ENCODE measurements at regions not wholly inside any gene's neighbourhood (a gene's known extent, or its start where the extent isn't known, plus 50 kb on each side); places are given as distances from the start of the nearest gene placed in this dataset.
"Not testable (repeated sequence)": the region's sequence is repeated elsewhere in the genome, so short reads cannot be mapped to it uniquely, and the experiment has no call there.

GRCh38 chr3:106070187-106070586 is 201.4 kb upstream of the CBLB start:
- TF ChIP-seq YY1 (IDR thresholded peaks at IDR 0.05; ENCODE audit: insufficient read depth, insufficient read length) = no peak
- TF ChIP-seq SUZ12 (IDR thresholded peaks at IDR 0.05; ENCODE audit: extremely low read depth, insufficient read depth, insufficient read length) = no peak
- no peak for TF ChIP-seq ZNF274 (IDR thresholded peaks at IDR 0.05; ENCODE audit: low read depth, low read length)
- Histone ChIP-seq H3K9ac (ENCODE audit: insufficient read length, low read depth) (no peak overlapping the region), H3K4me1 (ENCODE audit: insufficient read depth, insufficient read length) (no peaks in the 10 kb centered on the region), H3K9me3 (ENCODE audit: insufficient read depth, low read length) (peaks cover 4% of the 10 kb centered on the region; the same call in 1 of the 2 replicates), H3K4me3 (ENCODE audit: insufficient read length, low read depth) (no peak overlapping the region), H3K27me3 (ENCODE audit: insufficient read depth, insufficient read length) (no peaks in the 10 kb centered on the region), H3K36me3 (ENCODE audit: insufficient read depth, insufficient read length, low read length) (no peaks in the 10 kb centered on the region)
- no peak for DNase-seq (ENCODE audit: low read depth, low spot score)

- H3K36me3 ChIP-seq (ENCODE audit: insufficient read depth, insufficient read length, low read length) = no peaks in the 10 kb centered on the region
- no peak for DNase-seq (ENCODE audit: low read depth, low spot score)
- no peaks in the 10 kb centered on the region for H3K4me1 ChIP-seq (ENCODE audit: insufficient read depth, insufficient read length)
- H3K27me3 ChIP-seq (ENCODE audit: insufficient read depth, insufficient read length) = no peaks in the 10 kb centered on the region
- H3K4me3 ChIP-seq (ENCODE audit: insufficient read length, low read depth) = no peak overlapping the region
- TF ChIP-seq SUZ12 (IDR thresholded peaks at IDR 0.05; ENCODE audit: extremely low read depth, insufficient read depth, insufficient read length) = no peak
- no peak for TF ChIP-seq ZNF274 (IDR thresholded peaks at IDR 0.05; ENCODE audit: low read depth, low read length)
- TF ChIP-seq YY1 (IDR thresholded peaks at IDR 0.05; ENCODE audit: insufficient read depth, insufficient read length) = no peak
- H3K9me3 ChIP-seq (ENCODE audit: insufficient read depth, low read length) = peaks cover 4% of the 10 kb centered on the region; the same call in 1 of the 2 replicates
- no peak overlapping the region for H3K9ac ChIP-seq (ENCODE audit: insufficient read length, low read depth)
These were observed 202.5 kb upstream of the CBLB start for GRCh38 chr3:106071306-106071705.

- not testable (repeated sequence) for H3K9me3 ChIP-seq (ENCODE audit: insufficient read depth, low read length); H3K36me3 ChIP-seq (ENCODE audit: insufficient read depth, insufficient read length, low read length); H3K4me3 ChIP-seq (ENCODE audit: insufficient read length, low read depth); H3K4me1 ChIP-seq (ENCODE audit: insufficient read depth, insufficient read length); H3K9ac ChIP-seq (ENCODE audit: insufficient read length, low read depth); DNase-seq (ENCODE audit: low read depth, low spot score); H3K27me3 ChIP-seq (ENCODE audit: insufficient read depth, insufficient read length)
These were observed 203.8 kb upstream of the CBLB start for GRCh38 chr3:106072596-106072995.

DNA sequence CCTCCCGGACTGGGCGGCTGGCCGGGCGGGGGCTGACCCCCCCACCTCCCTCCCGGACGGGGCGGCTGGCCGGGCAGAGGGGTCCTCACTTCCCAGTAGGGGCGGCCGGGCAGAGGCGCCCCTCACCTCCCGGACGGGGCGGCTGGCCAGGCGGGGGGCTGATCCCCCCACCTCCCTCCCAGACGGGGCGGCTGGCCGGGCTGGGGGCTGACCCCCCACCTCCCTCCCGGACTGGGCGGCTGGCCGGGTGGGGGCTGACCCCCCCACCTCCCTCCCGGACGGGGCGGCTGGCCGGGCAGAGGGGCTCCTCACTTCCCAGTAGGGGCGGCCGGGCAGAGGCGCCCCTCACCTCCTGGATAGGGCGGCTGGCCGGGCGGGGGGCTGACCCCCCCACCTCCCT is 205.0 kb upstream of the CBLB start:
- H3K9me3 ChIP-seq (ENCODE audit: insufficient read depth, low read length); DNase-seq (ENCODE audit: low read depth, low spot score); H3K27me3 ChIP-seq (ENCODE audit: insufficient read depth, insufficient read length); H3K9ac ChIP-seq (ENCODE audit: insufficient read length, low read depth); H3K4me1 ChIP-seq (ENCODE audit: insufficient read depth, insufficient read length); H3K36me3 ChIP-seq (ENCODE audit: insufficient read depth, insufficient read length, low read length); H3K4me3 ChIP-seq (ENCODE audit: insufficient read length, low read depth): not testable (repeated sequence)

GRCh38 chr3:106075731-106076130 is 206.9 kb upstream of the CBLB start:
- not testable (repeated sequence) for H3K27me3 ChIP-seq (ENCODE audit: insufficient read depth, insufficient read length); H3K9me3 ChIP-seq (ENCODE audit: insufficient read depth, low read length); H3K4me1 ChIP-seq (ENCODE audit: insufficient read depth, insufficient read length); H3K9ac ChIP-seq (ENCODE audit: insufficient read length, low read depth); DNase-seq (ENCODE audit: low read depth, low spot score); H3K4me3 ChIP-seq (ENCODE audit: insufficient read length, low read depth); H3K36me3 ChIP-seq (ENCODE audit: insufficient read depth, insufficient read length, low read length)

- no peak for TF ChIP-seq ZNF274 (IDR thresholded peaks at IDR 0.05; ENCODE audit: low read depth, low read length)
- no peak for TF ChIP-seq SUZ12 (IDR thresholded peaks at IDR 0.05; ENCODE audit: extremely low read depth, insufficient read depth, insufficient read length)
- Histone ChIP-seq H3K27me3 (ENCODE audit: insufficient read depth, insufficient read length) (no peaks in the 10 kb centered on the region), H3K4me3 (ENCODE audit: insufficient read length, low read depth) (no peak overlapping the region), H3K36me3 (ENCODE audit: insufficient read depth, insufficient read length, low read length) (no peaks in the 10 kb centered on the region), H3K4me1 (ENCODE audit: insufficient read depth, insufficient read length) (no peaks in the 10 kb centered on the region), H3K9ac (ENCODE audit: insufficient read length, low read depth) (no peak overlapping the region), H3K9me3 (ENCODE audit: insufficient read depth, low read length) (no peaks in the 10 kb centered on the region; the same call in 1 of the 2 replicates)
- no peak for DNase-seq (ENCODE audit: low read depth, low spot score)
These were observed 209.8 kb upstream of the CBLB start for GRCh38 chr3:106078635-106079034.

GRCh38 chr3:106082616-106083015 is 213.8 kb upstream of the CBLB start:
- H3K27me3 ChIP-seq (ENCODE audit: insufficient read depth, insufficient read length) = no peaks in the 10 kb centered on the region
- H3K9me3 ChIP-seq (ENCODE audit: insufficient read depth, low read length) = no peaks in the 10 kb centered on the region
- DNase-seq (ENCODE audit: low read depth, low spot score) = no peak
- no peak overlapping the region for H3K9ac ChIP-seq (ENCODE audit: insufficient read length, low read depth)
- no peaks in the 10 kb centered on the region for H3K36me3 ChIP-seq (ENCODE audit: insufficient read depth, insufficient read length, low read length)
- H3K4me3 ChIP-seq (ENCODE audit: insufficient read length, low read depth) = no peak overlapping the region
- no peaks in the 10 kb centered on the region for H3K4me1 ChIP-seq (ENCODE audit: insufficient read depth, insufficient read length)
- no peak for TF ChIP-seq ZNF274 (IDR thresholded peaks at IDR 0.05; ENCODE audit: low read depth, low read length)
- TF ChIP-seq SUZ12 (IDR thresholded peaks at IDR 0.05; ENCODE audit: extremely low read depth, insufficient read depth, insufficient read length) = no peak
- TF ChIP-seq YY1 (IDR thresholded peaks at IDR 0.05; ENCODE audit: insufficient read depth, insufficient read length) = no peak

DNA sequence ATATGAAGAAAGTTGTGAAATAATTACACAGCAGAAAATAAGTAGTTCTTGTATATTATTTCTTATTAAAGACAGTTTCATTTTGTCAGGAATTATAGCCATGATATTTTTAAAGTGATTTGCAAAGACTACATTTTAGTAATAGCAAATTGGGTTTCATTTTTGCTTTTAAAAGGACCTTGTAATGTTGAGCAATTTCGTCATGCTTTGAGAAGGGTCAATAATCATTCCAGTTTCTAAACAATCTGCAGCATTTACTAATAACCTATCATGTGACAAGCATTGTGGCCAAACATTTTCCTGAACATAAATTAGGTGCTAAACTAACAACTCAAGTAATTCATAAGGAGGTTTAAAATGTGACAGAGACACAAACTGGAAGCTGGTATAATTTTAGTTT is 214.4 kb upstream of the CBLB start:
- no peaks in the 10 kb centered on the region for H3K36me3 ChIP-seq (ENCODE audit: insufficient read depth, insufficient read length, low read length)
- no peaks in the 10 kb centered on the region for H3K27me3 ChIP-seq (ENCODE audit: insufficient read depth, insufficient read length)
- no peak for DNase-seq (ENCODE audit: low read depth, low spot score)
- TF ChIP-seq YY1 (IDR thresholded peaks at IDR 0.05; ENCODE audit: insufficient read depth, insufficient read length) (no peak), SUZ12 (IDR thresholded peaks at IDR 0.05; ENCODE audit: extremely low read depth, insufficient read depth, insufficient read length) (no peak), ZNF274 (IDR thresholded peaks at IDR 0.05; ENCODE audit: low read depth, low read length) (no peak)
- H3K4me3 ChIP-seq (ENCODE audit: insufficient read length, low read depth) = no peak overlapping the region
- H3K9me3 ChIP-seq (ENCODE audit: insufficient read depth, low read length) = no peaks in the 10 kb centered on the region
- H3K9ac ChIP-seq (ENCODE audit: insufficient read length, low read depth) = no peak overlapping the region
- H3K4me1 ChIP-seq (ENCODE audit: insufficient read depth, insufficient read length) = no peaks in the 10 kb centered on the region
